ENCODE measurements at regions not wholly inside any gene's neighbourhood (a gene's known extent, or its start where the extent isn't known, plus 50 kb on each side); places are given as distances from the start of the nearest gene placed in this dataset.

- no peak for DNase-seq (ENCODE audit: low read depth, low spot score)
Measured at GRCh38 chr1:13878021-13878420, 178.0 kb downstream of the PRDM2 start.

GRCh38 chr1:13878451-13878850 lies 178.5 kb downstream of the PRDM2 start:
- no peak for DNase-seq (ENCODE audit: low read depth, low spot score)

- DNase-seq (ENCODE audit: low read depth, low spot score): no peak
Measured at GRCh38 chr1:13881385-13882088, 181.5 kb downstream of the PRDM2 start.

GRCh38 chr1:13888351-13888986 lies 188.5 kb downstream of the PRDM2 start:
- DNase-seq (ENCODE audit: low read depth, low spot score): no peak

GRCh38 chr1:13889495-13889894 lies 189.5 kb downstream of the PRDM2 start:
- DNase-seq (ENCODE audit: low read depth, low spot score): no peak

- DNase-seq (ENCODE audit: low read depth, low spot score): no peak
Measured at GRCh38 chr1:13890766-13891165, 190.8 kb downstream of the PRDM2 start.

GRCh38 chr1:13892198-13892597 lies 192.2 kb downstream of the PRDM2 start:
- DNase-seq (ENCODE audit: low read depth, low spot score): no peak

- no peak for DNase-seq (ENCODE audit: low read depth, low spot score)
Measured at GRCh38 chr1:13892671-13893325, 192.8 kb downstream of the PRDM2 start.

- no peak for DNase-seq (ENCODE audit: low read depth, low spot score)
Measured at GRCh38 chr1:13893409-13893821, 193.4 kb downstream of the PRDM2 start.

GRCh38 chr1:13896932-13897331 lies 196.9 kb downstream of the PRDM2 start:
- DNase-seq (ENCODE audit: low read depth, low spot score): no peak

GRCh38 chr1:13898406-13898805 lies 198.4 kb downstream of the PRDM2 start:
- DNase-seq (ENCODE audit: low read depth, low spot score): no peak

- DNase-seq (ENCODE audit: low read depth, low spot score): no peak
Measured at GRCh38 chr1:13899856-13900255, 199.9 kb downstream of the PRDM2 start.

GRCh38 chr1:13900583-13900982 lies 200.6 kb downstream of the PRDM2 start:
- no peak for DNase-seq (ENCODE audit: low read depth, low spot score)

GRCh38 chr1:13901039-13901438 lies 201.1 kb downstream of the PRDM2 start:
- no peak for DNase-seq (ENCODE audit: low read depth, low spot score)

GRCh38 chr1:13901597-13901996 lies 201.6 kb downstream of the PRDM2 start:
- no peak for DNase-seq (ENCODE audit: low read depth, low spot score)

GRCh38 chr1:13908128-13908527 lies 208.1 kb downstream of the PRDM2 start:
- DNase-seq (ENCODE audit: low read depth, low spot score): no peak

GRCh38 chr1:13911697-13912619 lies 212.0 kb downstream of the PRDM2 start:
- no peak for DNase-seq (ENCODE audit: low read depth, low spot score)

- DNase-seq (ENCODE audit: low read depth, low spot score): no peak
Measured at GRCh38 chr1:13913396-13913795, 213.4 kb downstream of the PRDM2 start.

- no peak for DNase-seq (ENCODE audit: low read depth, low spot score)
Measured at GRCh38 chr1:13916530-13916929, 216.5 kb downstream of the PRDM2 start.

GRCh38 chr1:13917607-13918006 lies 217.6 kb downstream of the PRDM2 start:
- no peak for DNase-seq (ENCODE audit: low read depth, low spot score)

GRCh38 chr1:13918862-13919261 lies 218.9 kb downstream of the PRDM2 start:
- no peak for DNase-seq (ENCODE audit: low read depth, low spot score)

GRCh38 chr1:13921190-13921589 lies 221.2 kb downstream of the PRDM2 start:
- no peak for DNase-seq (ENCODE audit: low read depth, low spot score)
